IMR-90 (cell line): ENCODE measurements at regions not wholly inside any gene's neighbourhood (a gene's known extent, or its start where the extent isn't known, plus 50 kb on each side); places are given as distances from the start of the nearest gene placed in this dataset.

ENCODE experiments used
- ATAC-seq: fragments of 200-7000 bp; cut with Tn5 transposase; 2 replicates; pipeline ENCODE4 v1.9.1; 2020; ENCODE audit warnings: low read depth, mild to moderate bottlenecking, moderate library complexity
- BruUV-seq: library from RNA; stranded (reverse); fragments of 400-500 nt; replicated peaks from 2 replicates; lab custom pipeline; 2021; lab: Mats Ljungman, UMichigan
- CTCF ChIA-PET: fragments of 300-600 bp; formaldehyde crosslinking; extraction: SDS; loops from one replicate; lab custom pipeline; 2021; ENCODE audit warnings: antibody characterized with exemption; lab: Yijun Ruan, JAX
- POLR2A ChIA-PET: fragments of 300-600 bp; sonication (Branson Sonifier 250); formaldehyde crosslinking; loops from one replicate; lab custom pipeline; 2022; ENCODE audit warnings: antibody characterized with exemption; ENCODE audit not compliant: unreplicated experiment; lab: Charles Lee
- DNase-seq: peaks from one replicate; pipeline ENCODE4 v3.0.0; 2013
- H2AFZ ChIP-seq: replicated peaks from 2 replicates; pipeline ENCODE3; 2013; ENCODE audit warnings: low read length, mild to moderate bottlenecking; ENCODE audit not compliant: poor library complexity
- H2AK5ac ChIP-seq: 2 replicates; pipeline ENCODE4 v1.6.1; 2013; ENCODE audit warnings: low read depth, low read length, inconsistent platforms
- H2AK9ac ChIP-seq: replicated peaks from 2 replicates; pipeline ENCODE3; 2013; ENCODE audit warnings: mild to moderate bottlenecking, low read depth, low read length, moderate library complexity; ENCODE audit not compliant: poor library complexity
- H2BK120ac ChIP-seq: 2 replicates; pipeline ENCODE4 v1.6.1; 2013; ENCODE audit warnings: low read depth, low read length, inconsistent platforms
- H2BK15ac ChIP-seq: 3 replicates; pipeline ENCODE4 v1.6.1; 2013; ENCODE audit warnings: low read depth, low read length, inconsistent platforms
- H2BK20ac ChIP-seq: 2 replicates; pipeline ENCODE4 v1.6.1; 2013; ENCODE audit warnings: low read depth, mild to moderate bottlenecking, inconsistent platforms, low read length, moderate library complexity
- H2BK5ac ChIP-seq: 2 replicates; pipeline ENCODE4 v1.6.1; 2013; ENCODE audit warnings: mild to moderate bottlenecking, low read depth, low read length, inconsistent platforms; ENCODE audit not compliant: poor library complexity, severe bottlenecking
- H3K14ac ChIP-seq: replicated peaks from 2 replicates; pipeline ENCODE4 v1.6.1; 2013; ENCODE audit warnings: low read depth, low read length, inconsistent platforms
- H3K18ac ChIP-seq: 2 replicates; pipeline ENCODE4 v1.6.1; 2013; ENCODE audit warnings: low read depth, low read length, control low read depth
- H3K23ac ChIP-seq: 2 replicates; pipeline ENCODE4 v1.6.1; 2013; ENCODE audit warnings: low read depth, low read length, inconsistent platforms
- H3K27ac ChIP-seq: 2 replicates; pipeline ENCODE4 v1.5.1; 2013; ENCODE audit warnings: mild to moderate bottlenecking, control low read depth, low read length; ENCODE audit not compliant: insufficient read depth
- H3K27me3 ChIP-seq: 2 replicates; pipeline ENCODE4 v1.6.1; 2013; ENCODE audit warnings: low read length; ENCODE audit not compliant: control insufficient read depth, insufficient read depth
- H3K36me3 ChIP-seq: 2 replicates; pipeline ENCODE4 v1.6.1; 2013; ENCODE audit warnings: low read length, mixed read lengths; ENCODE audit not compliant: control insufficient read depth, insufficient read depth
- H3K4ac ChIP-seq: 2 replicates; pipeline ENCODE4 v1.6.1; 2013; ENCODE audit warnings: low read depth, low read length, inconsistent platforms
- H3K4me1 ChIP-seq: 2 replicates; pipeline ENCODE4 v1.6.1; 2013; ENCODE audit warnings: low read length, mixed read lengths; ENCODE audit not compliant: control insufficient read depth, insufficient read depth
- H3K4me2 ChIP-seq: 2 replicates; pipeline ENCODE4 v1.6.1; 2013; ENCODE audit warnings: low read depth, mild to moderate bottlenecking, control low read depth, low read length, moderate library complexity
- H3K4me3 ChIP-seq: 2 replicates; pipeline ENCODE4 v1.5.1; 2013; ENCODE audit warnings: low read depth, mild to moderate bottlenecking, control low read depth, low read length, moderate library complexity; ENCODE audit not compliant: insufficient read depth
- H3K56ac ChIP-seq: 2 replicates; pipeline ENCODE4 v1.6.1; 2013; ENCODE audit warnings: low read length, inconsistent platforms; ENCODE audit not compliant: insufficient read depth; ENCODE audit errors: extremely low read depth
- H3K79me1 ChIP-seq, 2 experiments: 2 replicates each; pipeline ENCODE4 v1.6.1; 2013; ENCODE audit warnings: low read length in 2 of 2, inconsistent platforms in 1 of 2, low read depth in 1 of 2
- H3K9ac ChIP-seq: 2 replicates; pipeline ENCODE4 v1.6.1; 2013; ENCODE audit warnings: low read depth, low read length, control low read depth
- H3K9me1 ChIP-seq: 2 replicates; pipeline ENCODE4 v1.6.1; 2013; ENCODE audit warnings: low read length, inconsistent platforms; ENCODE audit not compliant: insufficient read depth
- H3K9me3 ChIP-seq: 2 replicates; pipeline ENCODE4 v1.6.1; 2013; ENCODE audit warnings: low read length; ENCODE audit not compliant: control insufficient read depth, insufficient read depth
- H4K20me1 ChIP-seq: 2 replicates; pipeline ENCODE4 v1.6.1; 2013; ENCODE audit warnings: low read length, inconsistent platforms; ENCODE audit not compliant: insufficient read depth
- H4K5ac ChIP-seq: 2 replicates; pipeline ENCODE4 v1.6.1; 2013; ENCODE audit warnings: mild to moderate bottlenecking, low read depth, low read length, control low read depth
- H4K8ac ChIP-seq, 2 experiments: 2 replicates each; pipeline ENCODE4 v1.6.1; 2013; ENCODE audit warnings: low read depth in 2 of 2, low read length in 2 of 2, control low read depth in 1 of 2, inconsistent platforms in 1 of 2
- H4K91ac ChIP-seq: 2 replicates; pipeline ENCODE4 v1.6.1; 2013; ENCODE audit warnings: low read depth, low read length, inconsistent platforms; ENCODE audit not compliant: insufficient read depth
- BHLHE40 ChIP-seq: fragments of 150-350 bp; IDR thresholded peaks from 2 replicates; pipeline ENCODE4 v1.6.1; 2016; ENCODE audit warnings: mild to moderate bottlenecking, low read depth, low read length
- CEBPB ChIP-seq: IDR thresholded peaks from 2 replicates; pipeline ENCODE4 v1.6.1; 2012; ENCODE audit warnings: low read depth, low read length, improper control_type of control experiment
- CHD1 ChIP-seq: IDR thresholded peaks from 2 replicates; pipeline ENCODE4 v1.6.1; 2012; ENCODE audit warnings: low read depth, low read length, improper control_type of control experiment
- MAFK ChIP-seq: IDR thresholded peaks from 2 replicates; pipeline ENCODE4 v1.6.1; 2012; ENCODE audit warnings: low read depth, low read length, improper control_type of control experiment
- MAZ ChIP-seq: IDR thresholded peaks from 2 replicates; pipeline ENCODE4 v1.6.1; 2012; ENCODE audit warnings: low read depth, mild to moderate bottlenecking, low read length, improper control_type of control experiment, moderate library complexity, borderline replicate concordance
- MXI1 ChIP-seq: IDR thresholded peaks from 2 replicates; pipeline ENCODE4 v1.6.1; 2012; ENCODE audit warnings: low read depth, mild to moderate bottlenecking, low read length, moderate library complexity, borderline replicate concordance
- NFE2L2 ChIP-seq: fragments of 150-350 bp; IDR thresholded peaks from 2 replicates; pipeline ENCODE4 v1.6.1; 2016; ENCODE audit warnings: low read depth, mild to moderate bottlenecking, low read length
- POLR2A ChIP-seq: IDR thresholded peaks from 2 replicates; pipeline ENCODE4 v1.6.1; 2012; ENCODE audit warnings: mild to moderate bottlenecking, low read depth, low read length
- RAD21 ChIP-seq: IDR thresholded peaks from 2 replicates; pipeline ENCODE4 v1.6.1; 2012; ENCODE audit warnings: low read length, improper control_type of control experiment
- RCOR1 ChIP-seq: IDR thresholded peaks from 2 replicates; pipeline ENCODE4 v1.6.1; 2012; ENCODE audit warnings: mild to moderate bottlenecking, low read length, improper control_type of control experiment; ENCODE audit not compliant: insufficient replicate concordance
- RFX5 ChIP-seq: IDR thresholded peaks from 2 replicates; pipeline ENCODE4 v1.8.0; 2012; ENCODE audit warnings: low read depth, mild to moderate bottlenecking, low read length, moderate library complexity
- SMC3 ChIP-seq: fragments of 150-350 bp; IDR thresholded peaks from 2 replicates; pipeline ENCODE4 v1.6.1; 2016; ENCODE audit warnings: low read depth, mild to moderate bottlenecking, antibody characterized with exemption, low read length, moderate library complexity
- dilution Hi-C: fragments of 300-500 bp; cut with HindIII; formaldehyde crosslinking; loops from one replicate; pipeline ENCODE4 v1.14.3; 2018; ENCODE audit warnings: low sequenced_read_pairs; ENCODE audit not compliant: unreplicated experiment
- in situ Hi-C: fragments of 300-500 bp; cut with MboI; formaldehyde crosslinking; loops from 3 replicates; pipeline ENCODE4 v1.14.3; 2019; ENCODE audit warnings: low sequenced_read_pairs, inconsistent platforms, mixed read lengths
- intact Hi-C: fragments of 100-400 bp; cut with micrococcal nuclease; formaldehyde crosslinking; loops from 2 replicates; pipeline ENCODE4 v1.10.0; 2022
- TF ChIP-seq, protein P1 (sequence below): conservative IDR thresholded peaks from 2 replicates; pipeline ENCODE4 v1.5.1; 2012; ENCODE audit warnings: mild to moderate bottlenecking, low read depth, low read length, improper control_type of control experiment
- TF ChIP-seq, protein P2 (sequence below): fragments of 150-350 bp; IDR thresholded peaks from 2 replicates; pipeline ENCODE4 v1.6.1; 2017; ENCODE audit warnings: mild to moderate bottlenecking, antibody characterized with exemption, low read length, low read depth
- TF ChIP-seq, protein P3 (sequence below): fragments of 150-350 bp; IDR thresholded peaks from 2 replicates; pipeline ENCODE4 v1.6.1; 2016; ENCODE audit warnings: low read depth, mild to moderate bottlenecking, low read length, moderate library complexity, borderline replicate concordance

DNA sequence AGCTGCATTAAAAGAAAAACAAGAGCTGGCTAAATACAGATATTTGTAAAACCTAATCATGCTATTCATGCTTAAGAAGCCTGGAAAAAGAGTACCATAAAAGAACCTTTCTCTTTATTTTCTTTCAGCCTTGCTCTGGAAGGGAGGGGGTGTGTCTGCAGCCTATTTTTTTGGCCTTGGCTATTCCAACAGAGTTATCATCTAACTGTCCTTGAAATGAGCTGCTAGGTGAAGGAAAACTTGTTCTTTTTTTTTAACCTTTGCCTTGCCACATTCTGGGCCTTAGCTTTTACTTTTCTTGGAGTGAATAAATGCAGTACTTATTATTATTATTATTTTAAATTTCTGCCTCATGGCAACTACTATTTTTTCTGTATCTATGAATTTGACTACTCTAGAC lies 224.9 kb upstream of the SYNCRIP start:
- Histone ChIP-seq H2BK15ac (no peak overlapping the region), H2AFZ (no peak overlapping the region), H3K18ac (no peak overlapping the region), H3K9ac (no peak overlapping the region), H3K23ac (no peak overlapping the region), H2BK5ac (no peak overlapping the region), H4K91ac (no peak overlapping the region), H3K4me1 (peaks cover 7% of the 10 kb centered on the region; the same call in 1 of the 2 replicates), H4K5ac (no peak overlapping the region), H3K4me2 (no peak overlapping the region), H2BK20ac (no peak overlapping the region), H4K8ac (no peak overlapping the region), H3K9me1 (no peaks in the 10 kb centered on the region), H4K20me1 (no peaks in the 10 kb centered on the region), H3K14ac (no peak overlapping the region), H3K4ac (no peak overlapping the region), H3K56ac (no peak overlapping the region), H3K4me3 (no peak overlapping the region), H2BK120ac (no peak overlapping the region), H3K36me3 (no peaks in the 10 kb centered on the region), H3K27ac (no peak overlapping the region), H3K9me3 (no peaks in the 10 kb centered on the region), H2AK5ac (no peak overlapping the region), H3K79me1 (no peaks in the 10 kb centered on the region), H2AK9ac (no peak overlapping the region), H3K27me3 (no peaks in the 10 kb centered on the region)
- BruUV-seq: no TSS peak
- POLR2A ChIA-PET: no interaction called here
- in situ Hi-C loops: no loop called here
- CTCF ChIA-PET: no interaction called here
- ATAC-seq (no peak), DNase-seq (no peak)
- TF ChIP-seq RFX5 (no peak), NFE2L2 (no peak), POLR2A (no peak), CHD1 (no peak), MXI1 (no peak), RCOR1 (no peak), SMC3 (no peak), MAFK (no peak), BHLHE40 (no peak), CEBPB (no peak), MAZ (no peak), RAD21 (no peak)
- TF ChIP-seq, protein P1, sequence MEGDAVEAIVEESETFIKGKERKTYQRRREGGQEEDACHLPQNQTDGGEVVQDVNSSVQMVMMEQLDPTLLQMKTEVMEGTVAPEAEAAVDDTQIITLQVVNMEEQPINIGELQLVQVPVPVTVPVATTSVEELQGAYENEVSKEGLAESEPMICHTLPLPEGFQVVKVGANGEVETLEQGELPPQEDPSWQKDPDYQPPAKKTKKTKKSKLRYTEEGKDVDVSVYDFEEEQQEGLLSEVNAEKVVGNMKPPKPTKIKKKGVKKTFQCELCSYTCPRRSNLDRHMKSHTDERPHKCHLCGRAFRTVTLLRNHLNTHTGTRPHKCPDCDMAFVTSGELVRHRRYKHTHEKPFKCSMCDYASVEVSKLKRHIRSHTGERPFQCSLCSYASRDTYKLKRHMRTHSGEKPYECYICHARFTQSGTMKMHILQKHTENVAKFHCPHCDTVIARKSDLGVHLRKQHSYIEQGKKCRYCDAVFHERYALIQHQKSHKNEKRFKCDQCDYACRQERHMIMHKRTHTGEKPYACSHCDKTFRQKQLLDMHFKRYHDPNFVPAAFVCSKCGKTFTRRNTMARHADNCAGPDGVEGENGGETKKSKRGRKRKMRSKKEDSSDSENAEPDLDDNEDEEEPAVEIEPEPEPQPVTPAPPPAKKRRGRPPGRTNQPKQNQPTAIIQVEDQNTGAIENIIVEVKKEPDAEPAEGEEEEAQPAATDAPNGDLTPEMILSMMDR: no peak
- TF ChIP-seq, protein P2, sequence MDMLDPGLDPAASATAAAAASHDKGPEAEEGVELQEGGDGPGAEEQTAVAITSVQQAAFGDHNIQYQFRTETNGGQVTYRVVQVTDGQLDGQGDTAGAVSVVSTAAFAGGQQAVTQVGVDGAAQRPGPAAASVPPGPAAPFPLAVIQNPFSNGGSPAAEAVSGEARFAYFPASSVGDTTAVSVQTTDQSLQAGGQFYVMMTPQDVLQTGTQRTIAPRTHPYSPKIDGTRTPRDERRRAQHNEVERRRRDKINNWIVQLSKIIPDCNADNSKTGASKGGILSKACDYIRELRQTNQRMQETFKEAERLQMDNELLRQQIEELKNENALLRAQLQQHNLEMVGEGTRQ: no peak
- TF ChIP-seq, protein P3, sequence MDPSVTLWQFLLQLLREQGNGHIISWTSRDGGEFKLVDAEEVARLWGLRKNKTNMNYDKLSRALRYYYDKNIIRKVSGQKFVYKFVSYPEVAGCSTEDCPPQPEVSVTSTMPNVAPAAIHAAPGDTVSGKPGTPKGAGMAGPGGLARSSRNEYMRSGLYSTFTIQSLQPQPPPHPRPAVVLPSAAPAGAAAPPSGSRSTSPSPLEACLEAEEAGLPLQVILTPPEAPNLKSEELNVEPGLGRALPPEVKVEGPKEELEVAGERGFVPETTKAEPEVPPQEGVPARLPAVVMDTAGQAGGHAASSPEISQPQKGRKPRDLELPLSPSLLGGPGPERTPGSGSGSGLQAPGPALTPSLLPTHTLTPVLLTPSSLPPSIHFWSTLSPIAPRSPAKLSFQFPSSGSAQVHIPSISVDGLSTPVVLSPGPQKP: no peak
- intact Hi-C loops: loop anchor here (5.0 to 10.0 kb wide), 2 partner anchors 103 to 190 kb away; no protein-coding TSS in a partner anchor
- dilution Hi-C loops: no loop called here
